Vagina (tissue), 2 donors: ENCODE measurements at regions not wholly inside any gene's neighbourhood (a gene's known extent, or its start where the extent isn't known, plus 50 kb on each side); places are given as distances from the start of the nearest gene placed in this dataset.
A peak's percentile ranks its signal among the peaks of the same experiment; 100 is the strongest.

Experiments
- DNase-seq, 2 donors: peaks; one replicate each; pipeline ENCODE4 v3.0.0-alpha.2; 2017; ENCODE audit errors: extremely low spot score in 2 of 2
- H3K27ac ChIP-seq: fragments of 200-600 bp; sonication (generic); one replicate; pipeline ENCODE4 v1.5.1; 2019
- H3K27me3 ChIP-seq: fragments of 200-600 bp; sonication (generic); one replicate; pipeline ENCODE4 v1.5.1; 2019
- H3K36me3 ChIP-seq, 2 donors: fragments of 200-600 bp; sonication (generic); one replicate each; pipeline ENCODE4 v1.5.1; 2017 to 2019
- H3K4me1 ChIP-seq: fragments of 200-600 bp; sonication (generic); one replicate; pipeline ENCODE4 v1.5.1; 2019
- H3K4me3 ChIP-seq, 2 donors: fragments of 200-600 bp; sonication (generic); 1 replicate in 1 of 2; 2 replicates in 1 of 2; pipeline ENCODE4 v1.5.1; 2016 to 2019
- H3K9me3 ChIP-seq: fragments of 200-600 bp; sonication (generic); one replicate; pipeline ENCODE4 v1.5.1; 2019
- CTCF ChIP-seq, 3 experiments: fragments of 450-650 bp in 2 of 3; fragments of 200-600 bp in 1 of 3; sonication (generic) in 1 of 3; IDR thresholded peaks; one replicate each; pipeline ENCODE4 v1.5.1; 2017 to 2019; ENCODE audit warnings: antibody characterized with exemption in 3 of 3, mild to moderate bottlenecking in 2 of 3, moderate library complexity in 2 of 3
- POLR2A ChIP-seq, 2 donors: fragments of 450-650 bp; IDR thresholded peaks; one replicate each; pipeline ENCODE4 v1.6.1; 2017; ENCODE audit warnings: antibody characterized with exemption in 2 of 2, mild to moderate bottlenecking in 2 of 2, moderate library complexity in 2 of 2
- POLR2AphosphoS5 ChIP-seq, 2 donors: sonication (generic); formaldehyde crosslinking; IDR thresholded peaks; one replicate each; pipeline ENCODE4 v1.9.0; 2017; ENCODE audit warnings: antibody characterized with exemption in 2 of 2, mild to moderate bottlenecking in 2 of 2, low read depth in 1 of 2; ENCODE audit not compliant: insufficient read depth in 1 of 2
- intact Hi-C: fragments of 100-400 bp; cut with DNase I; formaldehyde crosslinking; loops from one replicate; pipeline ENCODE4 v1.15.1; 2023

DNA sequence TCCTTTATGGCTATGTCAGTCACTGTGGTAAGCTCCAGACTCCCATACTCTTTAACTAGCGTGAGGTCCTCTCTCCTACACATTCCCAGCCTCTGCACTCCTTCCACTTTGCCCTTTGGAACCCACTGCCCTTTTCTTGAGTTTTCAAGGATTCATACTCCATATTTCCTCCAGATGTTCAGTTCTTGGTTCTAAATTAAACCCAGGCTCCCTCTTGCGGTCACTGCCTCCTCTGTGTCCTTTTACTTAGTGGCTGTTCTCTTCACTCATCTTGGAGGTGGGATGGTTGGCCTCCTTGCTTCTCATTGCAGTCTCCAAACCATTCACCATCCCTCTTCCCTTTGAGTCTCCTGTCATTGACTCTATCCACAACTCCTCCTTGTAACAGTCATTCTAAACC lies 208.1 kb downstream of the TGFB2 start:
- Histone ChIP-seq H3K27ac (no peak overlapping the region), H3K27me3 (no peaks in the 10 kb centered on the region), H3K4me1 (no peaks in the 10 kb centered on the region), H3K4me3 (no peak overlapping the region), H3K9me3 (no peaks in the 10 kb centered on the region), H3K36me3 (no peaks in the 10 kb centered on the region)
- intact Hi-C loops = no loop called here
- no peak for DNase-seq
- TF ChIP-seq CTCF (IDR thresholded peaks at IDR 0.05) = peak in 1 of 3 experiments; percentile 5
- TF ChIP-seq POLR2AphosphoS5 (IDR thresholded peaks at IDR 0.05; ENCODE audit: insufficient read depth in 1 of 2, low read depth in 1 of 2) = no peak

- Histone ChIP-seq H3K4me3 (no peak overlapping the region), H3K4me1 (no peaks in the 10 kb centered on the region), H3K9me3 (no peaks in the 10 kb centered on the region), H3K27ac (no peak overlapping the region), H3K36me3 (no peaks in the 10 kb centered on the region), H3K27me3 (no peaks in the 10 kb centered on the region)
- no peak for DNase-seq
- no peak for TF ChIP-seq POLR2A (IDR thresholded peaks at IDR 0.05)
- TF ChIP-seq POLR2AphosphoS5 (IDR thresholded peaks at IDR 0.05; ENCODE audit: insufficient read depth in 1 of 2, low read depth in 1 of 2) = no peak
- TF ChIP-seq CTCF (IDR thresholded peaks at IDR 0.05) = no peak
- intact Hi-C loops = no loop called here
Measured at GRCh38 chr1:218556016-218556415, 210.9 kb downstream of the TGFB2 start.

GRCh38 chr1:218557731-218558130 lies 212.6 kb downstream of the TGFB2 start:
- no peak overlapping the region for H3K27ac ChIP-seq
- H3K4me3 ChIP-seq = no peak overlapping the region
- no peak for DNase-seq
- no peaks in the 10 kb centered on the region for H3K27me3 ChIP-seq
- H3K4me1 ChIP-seq = no peaks in the 10 kb centered on the region
- intact Hi-C loops = no loop called here
- TF ChIP-seq CTCF (IDR thresholded peaks at IDR 0.05) (no peak), POLR2AphosphoS5 (IDR thresholded peaks at IDR 0.05; ENCODE audit: insufficient read depth in 1 of 2, low read depth in 1 of 2) (no peak), POLR2A (IDR thresholded peaks at IDR 0.05) (no peak)
- no peaks in the 10 kb centered on the region for H3K36me3 ChIP-seq
- H3K9me3 ChIP-seq = no peaks in the 10 kb centered on the region

DNA sequence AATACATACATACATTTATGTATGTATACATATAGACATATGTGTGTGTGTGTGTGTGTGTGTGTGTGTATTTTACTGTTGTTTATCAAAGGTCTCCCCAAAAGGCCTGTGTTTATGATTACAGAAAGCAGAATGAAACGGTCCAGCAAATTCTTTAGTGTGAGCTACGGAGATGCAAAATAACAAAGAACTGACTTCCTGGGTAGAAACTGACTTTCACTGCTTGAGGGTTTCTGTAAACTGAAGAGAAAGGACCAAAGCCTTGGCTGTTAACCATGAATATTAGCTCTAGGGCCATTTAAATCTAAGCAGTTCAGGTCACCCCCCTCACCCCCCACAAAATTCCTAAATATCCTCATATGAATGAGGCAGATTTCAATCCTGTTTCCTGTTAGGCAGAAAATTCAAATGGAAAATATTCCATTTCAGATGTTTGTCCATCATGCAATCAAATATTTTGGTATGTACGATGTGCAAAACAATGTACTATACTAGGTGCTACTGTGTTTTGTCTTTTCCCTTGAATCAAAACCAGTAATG lies 213.2 kb downstream of the TGFB2 start:
- no peaks in the 10 kb centered on the region for H3K27me3 ChIP-seq
- TF ChIP-seq POLR2A (IDR thresholded peaks at IDR 0.05) (no peak), CTCF (IDR thresholded peaks at IDR 0.05) (no peak)
- H3K36me3 ChIP-seq = no peaks in the 10 kb centered on the region
- no peaks in the 10 kb centered on the region for H3K4me1 ChIP-seq
- intact Hi-C loops = no loop called here
- DNase-seq = no peak
- no peak overlapping the region for H3K27ac ChIP-seq
- H3K4me3 ChIP-seq = no peak overlapping the region
- no peaks in the 10 kb centered on the region for H3K9me3 ChIP-seq

- H3K9me3 ChIP-seq = no peaks in the 10 kb centered on the region
- no peaks in the 10 kb centered on the region for H3K36me3 ChIP-seq
- no peak overlapping the region for H3K4me3 ChIP-seq
- no peaks in the 10 kb centered on the region for H3K4me1 ChIP-seq
- H3K27me3 ChIP-seq = no peaks in the 10 kb centered on the region
- H3K27ac ChIP-seq = no peak overlapping the region
- DNase-seq = no peak
- TF ChIP-seq POLR2AphosphoS5 (IDR thresholded peaks at IDR 0.05; ENCODE audit: insufficient read depth in 1 of 2, low read depth in 1 of 2) (no peak), POLR2A (IDR thresholded peaks at IDR 0.05) (no peak), CTCF (IDR thresholded peaks at IDR 0.05) (no peak)
- intact Hi-C loops = no loop called here
Measured at GRCh38 chr1:218565377-218565776, 220.2 kb downstream of the TGFB2 start.
